ENCODE measurements at regions not wholly inside any gene's neighbourhood (a gene's known extent, or its start where the extent isn't known, plus 50 kb on each side); places are given as distances from the start of the nearest gene placed in this dataset.

- no peak for TF ChIP-seq CTCF (IDR thresholded peaks at IDR 0.05)
- no peak for TF ChIP-seq POLR2A (IDR thresholded peaks at IDR 0.05; ENCODE audit: low read depth)
- no peak for TF ChIP-seq POLR2AphosphoS5 (IDR thresholded peaks at IDR 0.05)
Observed at GRCh38 chr13:108419768-108420167, 150.2 kb downstream of the TNFSF13B start.

Data from esophagus muscularis mucosa (tissue), 3 donors.